RPMI8226 (cell line): ENCODE measurements at regions not wholly inside any gene's neighbourhood (a gene's known extent, or its start where the extent isn't known, plus 50 kb on each side); places are given as distances from the start of the nearest gene placed in this dataset.

ENCODE experiments used
- DNase-seq: peaks from one replicate; pipeline ENCODE4 v3.0.0-alpha.2; 2015

- no peak for DNase-seq
These were observed 383.2 kb upstream of the TBL1XR1 start for GRCh38 chr3:177580437-177580836.

DNA sequence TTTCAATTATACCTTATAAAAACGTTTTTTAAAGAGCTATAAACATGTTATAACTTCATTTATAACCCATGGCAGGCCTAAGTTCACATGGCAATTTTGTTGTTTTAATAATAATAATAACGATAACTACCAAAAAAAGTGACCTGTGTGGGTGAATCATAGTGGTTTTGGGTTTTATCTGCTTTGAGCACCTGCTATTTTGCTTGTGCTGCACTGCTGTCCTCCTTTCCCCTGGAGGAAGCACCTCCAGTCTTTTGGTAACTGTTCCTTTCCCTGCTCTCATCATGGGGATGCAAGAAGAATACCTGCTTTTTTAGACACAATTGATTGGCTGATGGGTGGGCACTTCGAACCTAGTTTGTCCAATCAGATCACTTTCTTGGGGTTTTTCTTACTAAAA is 388.0 kb upstream of the TBL1XR1 start:
- no peak for DNase-seq

DNA sequence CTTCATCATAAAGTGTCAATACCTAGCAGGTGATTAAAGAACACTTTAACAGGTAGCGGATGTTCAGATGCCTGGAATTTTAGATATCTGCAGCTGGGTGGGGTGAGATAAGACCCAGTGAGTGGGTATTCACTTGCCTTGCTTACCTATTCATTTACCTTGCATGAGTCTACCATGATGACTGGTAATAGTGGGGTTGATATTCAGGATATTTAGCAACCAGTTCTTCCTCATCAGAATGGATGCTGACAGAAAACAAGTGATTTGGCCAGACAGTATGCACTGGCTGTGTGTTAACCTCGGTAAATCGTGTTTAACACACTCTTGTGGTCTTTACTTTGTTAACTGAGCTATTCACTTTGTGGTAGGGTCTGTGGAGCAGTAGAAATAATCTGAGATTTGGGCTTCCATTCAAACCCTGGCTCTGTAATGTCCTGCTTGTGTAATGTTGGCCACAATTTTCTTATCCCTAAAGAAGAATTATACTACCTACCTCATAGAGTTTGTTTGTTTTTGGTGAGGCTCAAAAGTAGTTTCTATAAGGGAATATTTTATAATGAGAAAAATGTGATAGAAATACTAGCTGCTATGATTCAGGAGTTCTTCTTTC is 391.9 kb upstream of the TBL1XR1 start:
- no peak for DNase-seq

GRCh38 chr3:177589911-177590381 is 392.7 kb upstream of the TBL1XR1 start:
- no peak for DNase-seq

DNA sequence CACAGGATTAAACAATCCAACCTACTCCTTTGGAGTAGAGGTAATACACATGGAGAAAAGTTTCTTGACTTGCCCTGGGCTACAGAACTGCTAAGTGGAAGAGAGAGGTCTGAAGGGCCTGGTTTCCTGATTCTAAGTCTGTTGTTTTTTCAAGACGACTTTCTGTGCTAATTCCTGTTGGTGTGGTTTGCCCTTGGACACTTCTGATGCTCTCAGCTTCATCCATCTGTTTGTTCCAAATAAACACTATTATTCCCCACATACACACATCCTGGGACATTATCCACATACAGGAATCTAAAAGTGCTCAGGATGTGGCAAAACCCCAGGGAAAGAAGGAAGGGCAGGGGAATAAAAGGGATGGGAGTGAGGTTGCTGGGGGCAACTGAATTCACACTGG is 393.5 kb upstream of the TBL1XR1 start:
- DNase-seq: no peak

DNA sequence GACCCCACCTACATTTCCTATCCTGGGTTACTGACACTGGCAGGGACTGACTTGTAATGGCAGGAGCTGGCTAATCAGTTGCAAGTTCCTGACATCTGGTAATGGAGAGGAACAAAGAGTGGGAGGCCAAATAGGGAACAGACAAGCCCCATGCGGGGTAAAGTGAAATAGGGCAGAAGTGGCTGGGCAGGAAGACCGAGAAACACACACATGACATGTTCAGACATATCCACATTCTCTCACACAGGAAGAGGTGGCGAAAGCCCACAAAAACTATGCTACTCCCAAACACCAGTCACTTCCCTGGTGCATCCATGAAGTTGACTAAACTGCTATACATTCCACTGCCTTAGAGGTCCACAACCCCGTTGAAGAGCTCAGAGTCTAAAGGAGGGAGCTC is 394.1 kb upstream of the TBL1XR1 start:
- no peak for DNase-seq

DNA sequence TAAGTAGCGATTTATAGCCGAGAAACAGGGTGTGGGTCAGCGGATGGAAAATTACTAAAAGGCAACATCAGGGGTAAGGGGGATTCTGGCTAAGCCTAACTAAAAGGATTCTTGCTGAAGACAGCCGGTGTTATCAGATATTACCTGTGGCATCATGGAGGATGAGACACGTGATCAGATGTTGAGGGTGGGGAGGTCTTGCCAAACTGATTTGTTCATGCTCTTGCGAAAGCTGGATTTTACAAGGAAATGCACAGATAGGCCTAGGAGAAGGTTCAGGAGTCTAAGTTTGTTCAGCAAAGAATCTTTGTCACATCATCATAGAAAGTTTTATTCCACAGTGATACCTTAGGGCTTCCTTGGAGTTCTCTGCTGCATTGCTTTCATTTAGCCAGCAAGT is 396.8 kb upstream of the TBL1XR1 start:
- no peak for DNase-seq

GRCh38 chr3:177595530-177596188 is 398.4 kb upstream of the TBL1XR1 start:
- no peak for DNase-seq

- peak; percentile 25 for DNase-seq
These were observed 399.1 kb upstream of the TBL1XR1 start for GRCh38 chr3:177596248-177596815.

- peak; percentile 26 for DNase-seq
These were observed 399.6 kb upstream of the TBL1XR1 start for GRCh38 chr3:177596816-177597271.

GRCh38 chr3:177597311-177598096 is 400.2 kb upstream of the TBL1XR1 start:
- peak; percentile 92 for DNase-seq

DNA sequence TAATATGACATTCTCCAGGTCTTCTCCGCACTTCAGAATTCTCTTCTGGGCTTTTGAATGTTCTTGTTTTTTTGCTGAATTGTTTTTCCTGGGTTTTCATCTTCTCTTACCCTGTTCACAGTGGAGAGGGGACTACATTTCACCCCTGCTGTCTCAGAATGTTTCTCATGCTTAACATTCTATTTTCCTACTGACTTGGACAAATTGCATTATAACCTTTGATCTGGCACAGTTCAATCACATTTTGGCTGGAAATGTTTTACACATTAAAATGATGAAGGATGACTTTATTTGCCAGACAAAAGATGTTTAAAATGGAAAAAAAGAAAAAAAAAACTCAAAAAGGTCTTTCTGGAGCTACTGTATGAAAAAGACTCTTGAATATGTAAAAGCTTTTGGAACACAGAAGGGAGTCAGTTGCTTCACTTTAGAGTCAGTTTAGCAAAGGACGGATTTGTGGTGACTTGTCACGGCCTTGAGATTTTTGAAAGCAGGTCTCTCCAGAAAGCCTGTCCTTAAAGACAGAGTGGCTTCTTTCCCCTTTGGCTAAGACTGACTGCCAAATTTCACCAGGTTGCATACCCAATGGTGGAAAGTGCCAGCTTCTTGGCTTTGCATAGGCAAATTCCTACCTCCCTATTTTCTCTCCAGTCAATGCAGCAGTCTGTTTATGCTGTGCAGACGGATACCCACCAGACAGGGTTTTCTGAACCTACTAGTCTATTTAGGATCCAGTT is 401.0 kb upstream of the TBL1XR1 start:
- DNase-seq: no peak

- no peak for DNase-seq
These were observed 402.0 kb upstream of the TBL1XR1 start for GRCh38 chr3:177599326-177599725.

- DNase-seq: no peak
These were observed 402.6 kb upstream of the TBL1XR1 start for GRCh38 chr3:177599837-177600236.

- no peak for DNase-seq
These were observed 403.1 kb upstream of the TBL1XR1 start for GRCh38 chr3:177600411-177600810.

GRCh38 chr3:177601152-177601551 is 403.9 kb upstream of the TBL1XR1 start:
- DNase-seq: peak; percentile 24

GRCh38 chr3:177602601-177603147 is 405.4 kb upstream of the TBL1XR1 start:
- peak; percentile 23 for DNase-seq

DNA sequence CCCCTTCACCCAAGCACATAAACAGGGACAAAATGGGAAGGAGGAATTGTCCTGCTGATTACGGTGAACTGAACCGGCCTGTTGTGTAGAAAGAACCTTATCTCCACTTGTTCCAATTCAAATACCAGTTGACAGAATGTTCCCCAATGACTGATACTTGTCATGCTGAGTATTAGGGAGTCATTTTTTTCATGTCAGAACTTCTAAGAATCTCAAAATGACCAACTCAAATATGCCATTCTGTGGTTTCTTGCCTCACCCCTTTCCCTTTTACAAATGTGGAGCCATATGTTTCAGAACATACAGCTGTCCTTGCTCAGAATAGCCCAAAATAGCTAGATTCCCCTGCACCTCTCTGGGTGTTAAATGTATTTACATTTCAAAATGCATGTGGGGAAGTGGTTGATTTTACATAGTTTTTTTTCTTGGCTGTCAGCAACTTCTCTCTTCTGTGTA is 405.9 kb upstream of the TBL1XR1 start:
- peak; percentile 82 for DNase-seq

GRCh38 chr3:177604181-177604580 is 406.9 kb upstream of the TBL1XR1 start:
- DNase-seq: no peak

DNA sequence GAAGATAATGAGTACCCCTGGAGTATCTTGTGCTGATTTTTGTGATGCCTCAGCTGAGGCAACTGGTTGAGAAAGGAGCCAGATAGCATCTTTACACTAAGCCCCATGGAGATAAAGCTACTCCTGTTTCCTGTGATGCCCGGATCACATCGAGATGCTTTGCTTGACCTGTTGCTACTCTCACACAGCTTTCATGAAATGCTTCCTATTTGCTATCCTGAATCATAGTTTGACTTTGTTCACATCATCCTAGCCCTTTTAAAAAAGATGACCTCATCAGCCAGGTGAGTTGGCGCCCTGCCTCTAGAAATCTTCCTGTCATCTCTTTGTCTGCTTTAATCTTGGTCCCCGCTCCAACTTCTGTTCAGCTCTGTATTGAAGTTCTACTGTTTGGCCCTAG is 409.6 kb upstream of the TBL1XR1 start:
- DNase-seq: peak; percentile 37

GRCh38 chr3:177607589-177607988 is 410.3 kb upstream of the TBL1XR1 start:
- no peak for DNase-seq

DNA sequence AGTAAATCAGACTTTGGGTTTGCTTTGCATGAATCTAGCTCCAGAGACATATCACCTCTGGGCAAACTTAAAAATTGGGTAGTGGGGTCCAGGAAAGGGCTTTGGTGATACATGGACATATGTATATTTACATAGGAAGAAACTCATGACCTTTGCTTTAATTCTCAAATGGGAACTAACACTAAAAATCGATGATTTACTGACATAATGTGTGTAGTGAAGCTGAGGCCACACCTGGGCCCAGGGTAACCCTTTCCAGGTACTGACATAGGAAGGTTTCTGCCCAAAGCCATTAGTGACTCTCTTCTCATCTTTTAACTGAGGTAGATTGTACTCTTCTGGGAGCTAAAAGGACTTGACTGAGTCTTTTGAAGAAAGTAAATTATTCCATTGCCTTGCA is 411.2 kb upstream of the TBL1XR1 start:
- no peak for DNase-seq
